Uterus (tissue), 2 donors: ENCODE measurements at regions not wholly inside any gene's neighbourhood (a gene's known extent, or its start where the extent isn't known, plus 50 kb on each side); places are given as distances from the start of the nearest gene placed in this dataset.

ENCODE experiments used
- POLR2A ChIP-seq, 2 donors: fragments of 450-650 bp; IDR thresholded peaks; one replicate each; pipeline ENCODE4 v1.6.1; 2016; ENCODE audit warnings: antibody characterized with exemption in 2 of 2, mild to moderate bottlenecking in 1 of 2, moderate library complexity in 1 of 2
- TF ChIP-seq, protein P1 (sequence below), 4 experiments: fragments of 200-600 bp in 2 of 4; fragments of 450-650 bp in 2 of 4; sonication (generic) in 2 of 4; IDR thresholded peaks; one replicate each; pipeline ENCODE4 v1.5.1; 2016 to 2019; ENCODE audit warnings: antibody characterized with exemption in 4 of 4, mild to moderate bottlenecking in 2 of 4, moderate library complexity in 1 of 4

DNA sequence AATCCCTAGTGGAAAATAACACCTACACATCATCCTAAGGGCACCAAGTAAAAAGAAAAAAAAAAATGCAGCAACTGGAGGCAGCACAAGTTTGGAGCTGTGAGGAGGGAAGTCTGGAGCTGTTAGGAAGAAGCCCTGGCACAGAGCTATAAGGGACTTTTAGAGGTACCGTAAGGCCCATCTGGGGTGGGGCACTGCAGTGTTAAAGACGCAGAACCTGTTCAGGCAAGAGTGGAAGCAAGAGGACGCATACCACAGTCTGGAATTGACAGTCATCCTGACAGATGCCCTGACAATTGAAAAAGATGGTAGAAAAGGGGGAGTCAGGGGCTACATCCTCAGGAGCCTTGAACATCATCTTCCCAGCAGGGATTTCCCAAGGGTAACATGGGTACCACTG is 195.9 kb upstream of the PLEKHG7 start:
- TF ChIP-seq, protein P1, sequence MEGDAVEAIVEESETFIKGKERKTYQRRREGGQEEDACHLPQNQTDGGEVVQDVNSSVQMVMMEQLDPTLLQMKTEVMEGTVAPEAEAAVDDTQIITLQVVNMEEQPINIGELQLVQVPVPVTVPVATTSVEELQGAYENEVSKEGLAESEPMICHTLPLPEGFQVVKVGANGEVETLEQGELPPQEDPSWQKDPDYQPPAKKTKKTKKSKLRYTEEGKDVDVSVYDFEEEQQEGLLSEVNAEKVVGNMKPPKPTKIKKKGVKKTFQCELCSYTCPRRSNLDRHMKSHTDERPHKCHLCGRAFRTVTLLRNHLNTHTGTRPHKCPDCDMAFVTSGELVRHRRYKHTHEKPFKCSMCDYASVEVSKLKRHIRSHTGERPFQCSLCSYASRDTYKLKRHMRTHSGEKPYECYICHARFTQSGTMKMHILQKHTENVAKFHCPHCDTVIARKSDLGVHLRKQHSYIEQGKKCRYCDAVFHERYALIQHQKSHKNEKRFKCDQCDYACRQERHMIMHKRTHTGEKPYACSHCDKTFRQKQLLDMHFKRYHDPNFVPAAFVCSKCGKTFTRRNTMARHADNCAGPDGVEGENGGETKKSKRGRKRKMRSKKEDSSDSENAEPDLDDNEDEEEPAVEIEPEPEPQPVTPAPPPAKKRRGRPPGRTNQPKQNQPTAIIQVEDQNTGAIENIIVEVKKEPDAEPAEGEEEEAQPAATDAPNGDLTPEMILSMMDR (IDR thresholded peaks at IDR 0.05) = no peak
- no peak for TF ChIP-seq POLR2A (IDR thresholded peaks at IDR 0.05)
